ENCODE measurements at regions not wholly inside any gene's neighbourhood (a gene's known extent, or its start where the extent isn't known, plus 50 kb on each side); places are given as distances from the start of the nearest gene placed in this dataset.

DNA sequence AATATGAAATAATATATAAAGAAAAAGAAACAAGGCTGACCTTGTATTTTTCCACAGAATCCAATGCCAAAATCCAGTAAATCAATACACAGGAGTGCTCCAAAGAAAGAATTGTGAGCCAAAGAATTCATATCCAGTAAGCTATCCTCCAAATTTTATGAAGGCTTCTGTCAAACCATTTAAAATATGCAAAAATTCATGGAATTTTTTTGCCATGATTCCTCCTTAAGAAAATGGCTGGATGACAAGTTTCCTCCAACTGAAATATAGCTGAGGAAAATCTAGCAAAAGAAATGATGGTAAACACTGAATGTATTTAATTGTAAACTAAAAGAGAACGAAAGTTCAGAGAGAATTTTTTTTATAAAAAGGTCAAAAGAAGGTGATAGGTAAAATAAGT lies 290.3 kb downstream of the UBE3D start:
- TF ChIP-seq, protein P1, sequence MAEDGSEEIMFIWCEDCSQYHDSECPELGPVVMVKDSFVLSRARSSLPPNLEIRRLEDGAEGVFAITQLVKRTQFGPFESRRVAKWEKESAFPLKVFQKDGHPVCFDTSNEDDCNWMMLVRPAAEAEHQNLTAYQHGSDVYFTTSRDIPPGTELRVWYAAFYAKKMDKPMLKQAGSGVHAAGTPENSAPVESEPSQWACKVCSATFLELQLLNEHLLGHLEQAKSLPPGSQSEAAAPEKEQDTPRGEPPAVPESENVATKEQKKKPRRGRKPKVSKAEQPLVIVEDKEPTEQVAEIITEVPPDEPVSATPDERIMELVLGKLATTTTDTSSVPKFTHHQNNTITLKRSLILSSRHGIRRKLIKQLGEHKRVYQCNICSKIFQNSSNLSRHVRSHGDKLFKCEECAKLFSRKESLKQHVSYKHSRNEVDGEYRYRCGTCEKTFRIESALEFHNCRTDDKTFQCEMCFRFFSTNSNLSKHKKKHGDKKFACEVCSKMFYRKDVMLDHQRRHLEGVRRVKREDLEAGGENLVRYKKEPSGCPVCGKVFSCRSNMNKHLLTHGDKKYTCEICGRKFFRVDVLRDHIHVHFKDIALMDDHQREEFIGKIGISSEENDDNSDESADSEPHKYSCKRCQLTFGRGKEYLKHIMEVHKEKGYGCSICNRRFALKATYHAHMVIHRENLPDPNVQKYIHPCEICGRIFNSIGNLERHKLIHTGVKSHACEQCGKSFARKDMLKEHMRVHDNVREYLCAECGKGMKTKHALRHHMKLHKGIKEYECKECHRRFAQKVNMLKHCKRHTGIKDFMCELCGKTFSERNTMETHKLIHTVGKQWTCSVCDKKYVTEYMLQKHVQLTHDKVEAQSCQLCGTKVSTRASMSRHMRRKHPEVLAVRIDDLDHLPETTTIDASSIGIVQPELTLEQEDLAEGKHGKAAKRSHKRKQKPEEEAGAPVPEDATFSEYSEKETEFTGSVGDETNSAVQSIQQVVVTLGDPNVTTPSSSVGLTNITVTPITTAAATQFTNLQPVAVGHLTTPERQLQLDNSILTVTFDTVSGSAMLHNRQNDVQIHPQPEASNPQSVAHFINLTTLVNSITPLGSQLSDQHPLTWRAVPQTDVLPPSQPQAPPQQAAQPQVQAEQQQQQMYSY (CRISPR knock-in tag; IDR thresholded peaks at IDR 0.05), result no peak
- TF ChIP-seq RELA (CRISPR knock-in tag; IDR thresholded peaks at IDR 0.05; ENCODE audit: borderline replicate concordance), result no peak
- TF ChIP-seq ZSCAN18 (CRISPR knock-in tag; IDR thresholded peaks at IDR 0.05), result no peak
- TF ChIP-seq FOXJ3 (CRISPR knock-in tag; IDR thresholded peaks at IDR 0.05; ENCODE audit: borderline replicate concordance), result no peak
- TF ChIP-seq, protein P2, sequence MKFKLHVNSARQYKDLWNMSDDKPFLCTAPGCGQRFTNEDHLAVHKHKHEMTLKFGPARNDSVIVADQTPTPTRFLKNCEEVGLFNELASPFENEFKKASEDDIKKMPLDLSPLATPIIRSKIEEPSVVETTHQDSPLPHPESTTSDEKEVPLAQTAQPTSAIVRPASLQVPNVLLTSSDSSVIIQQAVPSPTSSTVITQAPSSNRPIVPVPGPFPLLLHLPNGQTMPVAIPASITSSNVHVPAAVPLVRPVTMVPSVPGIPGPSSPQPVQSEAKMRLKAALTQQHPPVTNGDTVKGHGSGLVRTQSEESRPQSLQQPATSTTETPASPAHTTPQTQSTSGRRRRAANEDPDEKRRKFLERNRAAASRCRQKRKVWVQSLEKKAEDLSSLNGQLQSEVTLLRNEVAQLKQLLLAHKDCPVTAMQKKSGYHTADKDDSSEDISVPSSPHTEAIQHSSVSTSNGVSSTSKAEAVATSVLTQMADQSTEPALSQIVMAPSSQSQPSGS (CRISPR knock-in tag; IDR thresholded peaks at IDR 0.05; ENCODE audit: borderline replicate concordance, low read depth), result no peak
- TF ChIP-seq ATF1 (CRISPR knock-in tag; IDR thresholded peaks at IDR 0.05), result no peak
- TF ChIP-seq E2F1 (CRISPR knock-in tag; IDR thresholded peaks at IDR 0.05), result no peak
- TF ChIP-seq E2F4 (CRISPR knock-in tag; IDR thresholded peaks at IDR 0.05; ENCODE audit: borderline replicate concordance, low read depth), result no peak
- TF ChIP-seq, protein P3, sequence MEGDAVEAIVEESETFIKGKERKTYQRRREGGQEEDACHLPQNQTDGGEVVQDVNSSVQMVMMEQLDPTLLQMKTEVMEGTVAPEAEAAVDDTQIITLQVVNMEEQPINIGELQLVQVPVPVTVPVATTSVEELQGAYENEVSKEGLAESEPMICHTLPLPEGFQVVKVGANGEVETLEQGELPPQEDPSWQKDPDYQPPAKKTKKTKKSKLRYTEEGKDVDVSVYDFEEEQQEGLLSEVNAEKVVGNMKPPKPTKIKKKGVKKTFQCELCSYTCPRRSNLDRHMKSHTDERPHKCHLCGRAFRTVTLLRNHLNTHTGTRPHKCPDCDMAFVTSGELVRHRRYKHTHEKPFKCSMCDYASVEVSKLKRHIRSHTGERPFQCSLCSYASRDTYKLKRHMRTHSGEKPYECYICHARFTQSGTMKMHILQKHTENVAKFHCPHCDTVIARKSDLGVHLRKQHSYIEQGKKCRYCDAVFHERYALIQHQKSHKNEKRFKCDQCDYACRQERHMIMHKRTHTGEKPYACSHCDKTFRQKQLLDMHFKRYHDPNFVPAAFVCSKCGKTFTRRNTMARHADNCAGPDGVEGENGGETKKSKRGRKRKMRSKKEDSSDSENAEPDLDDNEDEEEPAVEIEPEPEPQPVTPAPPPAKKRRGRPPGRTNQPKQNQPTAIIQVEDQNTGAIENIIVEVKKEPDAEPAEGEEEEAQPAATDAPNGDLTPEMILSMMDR (IDR thresholded peaks at IDR 0.05), result no peak
- no peak for TF ChIP-seq ESRRA (CRISPR knock-in tag; IDR thresholded peaks at IDR 0.05; ENCODE audit: borderline replicate concordance)
- TF ChIP-seq, protein P4, sequence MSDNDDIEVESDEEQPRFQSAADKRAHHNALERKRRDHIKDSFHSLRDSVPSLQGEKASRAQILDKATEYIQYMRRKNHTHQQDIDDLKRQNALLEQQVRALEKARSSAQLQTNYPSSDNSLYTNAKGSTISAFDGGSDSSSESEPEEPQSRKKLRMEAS (CRISPR knock-in tag; IDR thresholded peaks at IDR 0.05), result no peak
